Erythroblast (primary cell): ENCODE measurements at regions not wholly inside any gene's neighbourhood (a gene's known extent, or its start where the extent isn't known, plus 50 kb on each side); places are given as distances from the start of the nearest gene placed in this dataset.

Source experiments
- GATA1 ChIP-seq: IDR thresholded peaks from 2 replicates; pipeline ENCODE4 v1.6.1; 2011; ENCODE audit warnings: low read depth, mild to moderate bottlenecking, control low read depth, low read length, moderate library complexity
- POLR2A ChIP-seq: IDR thresholded peaks from 2 replicates; pipeline ENCODE4 v1.6.1; 2011; ENCODE audit warnings: mild to moderate bottlenecking, low read length

DNA sequence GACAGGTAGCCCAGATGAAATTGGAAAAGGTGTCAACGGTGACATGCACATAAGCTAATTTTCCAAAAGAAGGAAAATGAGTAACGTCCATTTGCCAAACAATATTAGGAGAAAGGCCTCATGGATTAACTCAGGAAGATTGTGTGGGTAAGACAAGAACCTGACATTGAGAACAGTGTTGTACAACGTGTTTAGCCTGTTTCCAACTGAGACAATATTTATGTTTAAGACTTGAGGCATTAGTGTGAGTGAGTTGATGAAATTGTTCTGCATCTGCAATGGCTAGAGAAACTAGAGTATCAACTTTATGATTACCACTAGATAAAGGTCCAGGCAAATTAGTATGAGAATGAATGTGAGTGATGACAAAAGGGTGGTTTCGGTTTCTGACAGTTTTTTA is 191.3 kb upstream of the RAI14 start:
- no peak for TF ChIP-seq POLR2A
- TF ChIP-seq GATA1 = no peak
